ENCODE measurements at regions not wholly inside any gene's neighbourhood (a gene's known extent, or its start where the extent isn't known, plus 50 kb on each side); places are given as distances from the start of the nearest gene placed in this dataset.
"Not testable (repeated sequence)": the region's sequence is repeated elsewhere in the genome, so short reads cannot be mapped to it uniquely, and the experiment has no call there.

GRCh38 chr22:12597778-12598177 lies 2930.2 kb upstream of the OR11H1 start:
- not testable (repeated sequence) for TF ChIP-seq CTCF (IDR thresholded peaks at IDR 0.05 in 8 of 11, conservative IDR thresholded peaks at IDR 0.05 in 3 of 11); POLR2AphosphoS5 (IDR thresholded peaks at IDR 0.05); POLR2A (IDR thresholded peaks at IDR 0.05)
